ENCODE measurements at regions not wholly inside any gene's neighbourhood (a gene's known extent, or its start where the extent isn't known, plus 50 kb on each side); places are given as distances from the start of the nearest gene placed in this dataset.
"Not testable (repeated sequence)": the region's sequence is repeated elsewhere in the genome, so short reads cannot be mapped to it uniquely, and the experiment has no call there.

GRCh38 chr1:166490437-166490991 is 323.7 kb upstream of the FAM78B start:
- DNase-seq (ENCODE audit: low read depth, low spot score): no peak

- DNase-seq (ENCODE audit: low read depth, low spot score): not testable (repeated sequence)
Measured at GRCh38 chr1:166493765-166494164, 327.0 kb upstream of the FAM78B start.

GRCh38 chr1:166507347-166507746 is 331.9 kb upstream of the POGK start:
- no peak for DNase-seq (ENCODE audit: low read depth, low spot score)

DNA sequence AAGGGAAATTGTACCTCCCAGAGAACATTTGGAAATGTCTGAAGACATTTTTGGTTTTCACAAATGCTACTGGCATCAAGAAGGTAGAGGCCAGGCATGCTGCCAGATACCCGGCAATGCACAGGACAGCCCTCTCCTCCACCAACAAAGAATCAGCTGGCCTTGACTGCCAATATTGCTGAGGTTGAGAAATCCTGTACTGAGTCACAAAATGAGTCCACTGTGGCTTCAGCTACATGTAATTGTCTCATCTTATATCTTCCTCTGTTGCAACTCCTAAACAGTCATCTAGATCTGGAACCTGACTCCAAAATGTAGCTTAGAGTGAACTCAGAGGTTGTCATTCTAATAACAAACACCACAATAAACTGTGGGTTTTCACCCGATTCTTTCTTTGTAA is 327.5 kb upstream of the POGK start:
- no peak for DNase-seq (ENCODE audit: low read depth, low spot score)

- no peak for DNase-seq (ENCODE audit: low read depth, low spot score)
Measured at GRCh38 chr1:166514067-166514466, 325.2 kb upstream of the POGK start.

DNA sequence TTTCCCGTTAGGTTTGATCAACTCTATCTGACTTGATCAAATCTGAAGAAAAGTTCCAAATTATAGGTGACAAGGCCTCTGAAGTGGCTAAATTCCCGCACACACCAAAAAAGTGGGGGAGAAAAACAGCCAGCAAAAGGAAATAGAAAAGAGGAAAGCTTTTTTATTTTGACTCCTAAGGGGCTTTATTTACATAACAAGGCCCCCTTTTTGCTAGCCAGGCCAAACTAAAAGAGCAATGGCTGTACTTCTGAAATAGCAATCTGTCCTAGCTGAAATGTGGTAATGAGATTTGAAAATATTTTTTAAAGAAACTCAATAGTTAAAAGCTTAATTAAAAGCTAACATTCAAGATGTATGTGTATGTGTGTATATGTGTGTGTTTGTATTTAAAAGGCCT is 311.5 kb upstream of the POGK start:
- DNase-seq (ENCODE audit: low read depth, low spot score): no peak

DNA sequence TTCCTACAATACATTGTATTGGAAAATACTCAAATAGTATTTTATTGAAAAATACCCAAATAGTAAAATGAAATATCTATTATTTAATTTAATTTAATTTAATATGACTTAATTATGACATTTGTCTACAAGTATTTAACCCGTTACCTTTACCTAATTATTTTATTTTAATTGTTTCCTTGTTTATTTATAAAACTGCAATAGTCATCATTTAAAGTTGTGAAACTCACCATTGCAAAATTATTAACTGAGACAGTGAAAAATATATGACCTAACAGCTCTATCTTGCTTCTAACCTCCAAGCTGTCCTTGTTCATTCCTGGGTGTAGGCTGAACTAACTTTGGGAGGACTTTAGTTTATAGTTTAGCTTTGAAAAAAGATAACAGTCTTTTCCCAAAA is 300.6 kb upstream of the POGK start:
- DNase-seq (ENCODE audit: low read depth, low spot score): no peak

- no peak for DNase-seq (ENCODE audit: low read depth, low spot score)
Measured at GRCh38 chr1:166544036-166544435, 295.2 kb upstream of the POGK start.

DNA sequence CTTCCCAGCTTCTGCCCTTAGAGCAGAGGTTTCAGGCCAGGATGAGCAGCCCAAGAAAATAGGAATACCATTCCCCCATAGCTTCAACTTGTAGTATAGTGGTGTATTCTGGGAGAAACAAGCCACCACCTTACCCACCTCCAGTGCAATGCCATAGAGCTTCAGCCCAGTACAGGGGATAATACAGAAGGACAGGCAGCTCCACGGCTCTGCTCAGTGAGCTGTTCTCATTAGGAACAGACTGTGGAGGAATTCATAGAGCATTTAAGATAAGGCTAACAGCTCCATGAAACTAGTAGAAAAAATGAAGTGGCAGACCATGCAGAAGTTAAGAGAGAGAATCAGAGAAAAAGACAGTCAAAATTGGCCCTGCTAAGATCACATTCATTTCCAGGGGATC is 294.7 kb upstream of the POGK start:
- DNase-seq (ENCODE audit: low read depth, low spot score): no peak

DNA sequence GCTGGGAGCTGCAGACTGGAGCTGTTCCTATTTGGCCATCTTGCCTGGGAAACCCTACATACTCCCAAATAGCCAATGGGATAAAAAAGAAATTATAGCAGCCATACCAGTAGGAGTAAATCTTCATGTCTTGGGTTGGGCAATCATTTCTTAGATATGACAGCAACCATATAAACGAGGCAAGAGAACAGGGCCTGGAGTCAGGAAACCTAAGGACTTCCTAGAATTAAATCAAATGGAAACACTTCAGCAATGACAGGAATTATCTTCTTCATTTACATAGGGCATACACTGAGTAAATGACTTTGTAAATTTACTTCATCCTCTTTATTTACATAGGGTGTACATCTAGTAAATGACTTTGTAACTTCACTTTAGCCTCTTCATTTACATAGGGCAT is 286.6 kb upstream of the POGK start:
- no peak for DNase-seq (ENCODE audit: low read depth, low spot score)

- no peak for DNase-seq (ENCODE audit: low read depth, low spot score)
Measured at GRCh38 chr1:166570954-166571353, 268.3 kb upstream of the POGK start.

DNA sequence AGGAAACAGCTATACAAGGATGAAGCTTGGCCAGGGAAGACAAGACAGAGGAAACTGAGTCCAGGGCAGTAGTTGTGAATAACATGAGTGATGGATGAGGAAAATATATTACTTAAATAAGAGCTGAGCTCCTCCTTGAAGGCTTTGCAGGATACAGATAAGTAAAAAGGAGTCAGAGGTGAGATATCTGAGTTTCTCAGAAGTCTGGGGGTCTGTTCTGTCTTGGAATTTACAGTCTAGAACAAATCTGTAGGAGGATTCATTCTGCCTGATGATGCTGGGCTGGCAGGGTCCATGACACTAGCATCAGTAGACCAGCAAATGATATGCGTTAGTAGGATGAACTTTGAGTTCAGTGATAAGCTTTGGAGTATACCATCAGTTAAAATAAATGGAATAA is 266.1 kb upstream of the POGK start:
- DNase-seq (ENCODE audit: low read depth, low spot score): no peak

- DNase-seq (ENCODE audit: low read depth, low spot score): no peak
Measured at GRCh38 chr1:166579557-166580501, 259.4 kb upstream of the POGK start.

- DNase-seq (ENCODE audit: low read depth, low spot score): no peak
Measured at GRCh38 chr1:166588741-166589140, 250.5 kb upstream of the POGK start.

DNA sequence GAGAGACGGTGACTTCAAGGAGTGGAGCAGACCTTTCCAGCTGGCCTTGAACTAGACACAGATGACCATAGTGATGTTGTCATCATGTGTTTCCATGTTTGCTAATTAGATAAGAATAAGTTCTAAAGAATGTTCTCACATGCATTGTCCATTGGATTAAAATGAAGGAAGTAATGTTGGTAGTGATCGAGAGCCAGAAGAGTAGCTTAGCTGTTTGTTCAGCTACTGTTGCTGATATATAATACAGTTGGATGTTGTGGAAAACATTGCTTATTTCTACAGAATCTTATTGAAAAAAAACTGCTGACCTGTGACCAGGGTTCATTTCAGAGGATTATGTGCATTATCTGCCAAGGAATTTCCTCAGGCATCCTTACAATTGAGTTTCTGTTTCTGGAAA is 249.1 kb upstream of the POGK start:
- DNase-seq (ENCODE audit: low read depth, low spot score): no peak

GRCh38 chr1:166594646-166595045 is 244.6 kb upstream of the POGK start:
- no peak for DNase-seq (ENCODE audit: low read depth, low spot score)

DNA sequence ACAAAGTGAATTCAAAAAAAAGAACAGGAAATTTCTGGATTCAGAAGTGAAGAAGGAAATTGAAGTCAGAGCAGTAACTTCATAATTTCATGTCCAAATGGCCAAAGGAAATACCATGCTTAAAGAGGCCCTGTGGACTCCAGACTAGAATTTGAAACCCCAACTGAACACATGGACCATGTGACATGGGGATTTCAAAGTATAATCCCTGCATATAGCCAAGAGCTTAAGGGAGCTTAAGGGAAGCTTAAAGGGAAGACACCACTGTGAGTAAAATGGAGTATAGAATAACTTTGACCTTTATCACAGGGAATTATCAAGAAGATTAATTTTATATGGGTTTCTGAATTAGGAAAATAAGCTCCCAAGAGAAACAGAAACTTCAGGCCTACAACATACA is 241.8 kb upstream of the POGK start:
- no peak for DNase-seq (ENCODE audit: low read depth, low spot score)

DNA sequence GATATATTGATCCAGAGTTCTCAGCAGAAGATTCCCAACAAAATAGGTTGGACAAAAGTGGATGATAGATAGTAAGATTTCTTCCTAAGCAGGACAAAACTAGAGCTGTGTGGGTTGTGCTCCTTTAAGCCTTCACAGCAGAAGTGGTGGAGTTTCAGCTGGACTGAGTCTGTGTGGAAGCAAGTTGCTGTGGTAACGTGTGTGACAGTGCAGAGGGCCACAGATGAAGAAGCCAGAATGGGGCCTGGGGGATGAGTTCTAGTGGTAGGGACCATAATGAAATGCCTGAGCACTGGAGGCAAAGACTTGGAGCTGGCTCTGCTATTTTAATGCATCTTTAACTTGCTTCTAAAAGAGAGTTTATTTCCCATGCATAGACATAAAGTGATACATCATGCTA is 238.7 kb upstream of the POGK start:
- no peak for DNase-seq (ENCODE audit: low read depth, low spot score)

DNA sequence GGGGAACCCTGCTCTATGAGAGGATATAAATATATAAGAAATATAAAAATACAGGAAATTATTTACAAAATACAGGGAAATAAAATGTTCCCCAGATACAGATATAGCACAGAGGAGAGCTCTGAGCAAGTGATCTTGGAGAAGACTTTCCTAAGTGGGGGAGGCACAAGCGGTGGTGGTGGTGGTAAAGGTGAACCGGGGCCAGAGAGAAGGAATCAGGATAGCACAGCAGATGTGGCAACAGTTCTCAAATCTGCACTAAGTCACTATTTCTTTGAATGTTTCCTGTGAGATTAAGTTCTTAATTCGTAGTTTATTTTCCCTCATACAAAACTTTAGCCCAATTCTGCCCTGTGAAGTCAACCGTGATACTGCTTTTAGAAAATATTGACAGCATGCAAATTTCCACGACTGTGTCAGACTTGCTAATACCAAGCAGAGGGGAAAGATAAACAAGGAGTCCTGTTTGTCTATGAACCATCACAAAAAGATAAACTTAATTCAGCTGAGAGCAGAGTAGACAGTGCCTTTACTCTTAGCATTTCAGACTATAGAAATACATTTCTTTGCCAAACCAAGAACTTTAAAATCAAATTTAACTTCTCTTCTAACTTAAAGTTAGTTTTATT is 237.5 kb upstream of the POGK start:
- no peak for DNase-seq (ENCODE audit: low read depth, low spot score)

- DNase-seq (ENCODE audit: low read depth, low spot score): not testable (repeated sequence)
Measured at GRCh38 chr1:166602801-166603200, 236.5 kb upstream of the POGK start.

DNA sequence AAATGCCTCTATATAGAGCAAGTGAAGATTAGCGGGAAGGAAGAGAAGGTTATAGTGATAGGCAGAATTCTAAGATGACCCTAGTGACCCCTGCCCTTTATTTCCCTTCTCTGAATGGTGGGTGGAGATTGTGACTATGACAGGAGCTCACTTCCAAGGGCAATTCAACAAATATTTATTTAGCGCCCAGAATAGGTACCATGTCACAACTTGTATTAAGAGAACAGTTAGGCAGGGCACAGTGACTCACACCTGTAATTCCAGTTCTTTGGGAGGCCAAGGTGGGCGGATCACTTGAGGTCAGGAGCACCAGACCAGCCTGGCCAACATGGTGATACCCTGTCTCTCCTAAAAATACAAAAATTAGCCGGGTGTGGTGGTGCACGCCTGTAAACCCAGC is 236.0 kb upstream of the POGK start:
- no peak for DNase-seq (ENCODE audit: low read depth, low spot score)

GRCh38 chr1:166605137-166605536 is 234.1 kb upstream of the POGK start:
- no peak for DNase-seq (ENCODE audit: low read depth, low spot score)

- DNase-seq (ENCODE audit: low read depth, low spot score): no peak
Measured at GRCh38 chr1:166612886-166613285, 226.4 kb upstream of the POGK start.
